Endothelial cell of umbilical vein (primary cell): ENCODE measurements at regions not wholly inside any gene's neighbourhood (a gene's known extent, or its start where the extent isn't known, plus 50 kb on each side); places are given as distances from the start of the nearest gene placed in this dataset.
A peak's percentile ranks its signal among the peaks of the same experiment; 100 is the strongest.

Source experiments
- BruUV-seq: library from RNA; stranded (reverse); fragments of 400-500 nt; replicated peaks from 2 replicates; lab custom pipeline; 2021; lab: Mats Ljungman, UMichigan
- CTCF ChIA-PET: fragments of 300-600, 350-600 bp; sonication (Branson Sonifier 250); formaldehyde crosslinking; loops from one replicate; lab custom pipeline; 2021; ENCODE audit warnings: antibody characterized with exemption, inconsistent platforms; lab: Charles Lee
- POLR2A ChIA-PET: fragments of 300-600, 350-600 bp; sonication (Branson Sonifier 250); formaldehyde crosslinking; loops from one replicate; lab custom pipeline; 2021; ENCODE audit warnings: antibody characterized with exemption, inconsistent platforms; lab: Charles Lee
- DNase-seq: peaks from one replicate; pipeline ENCODE4 v3.0.0-alpha.2; 2011; ENCODE audit warnings: low read depth, low spot score
- FAIRE-seq: peaks from 2 replicates; lab custom pipeline; 2011; peaks lifted over from hg19 to GRCh38; lab: Jason Lieb, UNC
- H2AFZ ChIP-seq: 2 replicates; pipeline ENCODE4 v1.6.0; 2012; ENCODE audit warnings: low read depth, low read length, control low read depth, inconsistent platforms
- H3K27ac ChIP-seq: 2 replicates; pipeline ENCODE4 v1.5.1; 2011; ENCODE audit warnings: low read depth, mild to moderate bottlenecking, control low read depth, low read length, moderate library complexity; ENCODE audit not compliant: insufficient read depth
- H3K27me3 ChIP-seq, 2 experiments: 2 replicates each; pipeline versions ENCODE4 v1.6.0 to v1.6.1; 2011; ENCODE audit warnings: low read length in 2 of 2, mixed read lengths in 1 of 2; ENCODE audit not compliant: control insufficient read depth in 2 of 2, insufficient read depth in 2 of 2
- H3K36me3 ChIP-seq, 2 experiments: 2 replicates in 1 of 2; 3 replicates in 1 of 2; pipeline ENCODE4 v1.5.1; 2011; ENCODE audit warnings: low read length in 2 of 2, mild to moderate bottlenecking in 1 of 2, moderate library complexity in 1 of 2; ENCODE audit not compliant: control insufficient read depth in 2 of 2, insufficient read depth in 2 of 2; ENCODE audit errors: extremely low read depth in 1 of 2
- H3K4me1 ChIP-seq: 3 replicates; pipeline ENCODE4 v1.5.1; 2011; ENCODE audit warnings: mild to moderate bottlenecking, low read length; ENCODE audit not compliant: control insufficient read depth, insufficient read depth; ENCODE audit errors: extremely low read depth
- H3K4me2 ChIP-seq: 2 replicates; pipeline ENCODE4 v1.6.1; 2011; ENCODE audit warnings: low read length, control low read depth, mixed read lengths; ENCODE audit not compliant: insufficient read depth
- H3K4me3 ChIP-seq, 3 experiments: fragments of 200-600 bp in 1 of 3; sonication (generic), shearing (Covaris generic) in 1 of 3; replicated peaks in 1 of 3; 2 replicates each; pipeline ENCODE4 v1.5.1; 2011 to 2016; ENCODE audit warnings: control low read depth in 3 of 3, low read length in 3 of 3, mild to moderate bottlenecking in 2 of 3, inconsistent platforms in 1 of 3, low read depth in 1 of 3, moderate library complexity in 1 of 3; ENCODE audit not compliant: insufficient read depth in 1 of 3
- H3K79me2 ChIP-seq: 2 replicates; pipeline ENCODE4 v1.6.0; 2012; ENCODE audit warnings: low read length, inconsistent platforms; ENCODE audit not compliant: control insufficient read depth, insufficient read depth
- H3K9ac ChIP-seq: replicated peaks from 2 replicates; pipeline ENCODE3; 2011; ENCODE audit warnings: low read length, control low read depth; ENCODE audit not compliant: insufficient read depth; ENCODE audit errors: extremely low read depth
- H3K9me1 ChIP-seq: replicated peaks from 3 replicates; pipeline ENCODE4 v1.6.0; 2011; ENCODE audit warnings: mild to moderate bottlenecking, low read length; ENCODE audit not compliant: control insufficient read depth, insufficient read depth; ENCODE audit errors: extremely low read depth
- H3K9me3 ChIP-seq: replicated peaks from 2 replicates; pipeline ENCODE4 v1.5.1; 2012; ENCODE audit warnings: low read length, inconsistent platforms; ENCODE audit not compliant: control insufficient read depth, insufficient read depth
- H4K20me1 ChIP-seq: replicated peaks from 2 replicates; pipeline ENCODE3; 2011; ENCODE audit warnings: mild to moderate bottlenecking, low read length; ENCODE audit not compliant: control insufficient read depth, insufficient read depth; ENCODE audit errors: extremely low read depth
- CTCF ChIP-seq, 2 donors: IDR thresholded peaks; 1 replicate in 1 of 2; 2 replicates in 1 of 2; pipeline ENCODE4 v1.5.1; 2011; ENCODE audit warnings: low read length in 2 of 2, mild to moderate bottlenecking in 2 of 2, moderate library complexity in 2 of 2, control low read depth in 1 of 2, inconsistent platforms in 1 of 2, low read depth in 1 of 2; ENCODE audit not compliant: insufficient read depth in 1 of 2; ENCODE audit errors: extremely low read depth in 1 of 2
- FOS ChIP-seq: IDR thresholded peaks from 2 replicates; pipeline ENCODE4 v1.6.1; 2011; ENCODE audit warnings: mild to moderate bottlenecking, low read length, moderate library complexity, borderline replicate concordance; ENCODE audit not compliant: insufficient read depth
- GATA2 ChIP-seq: IDR thresholded peaks from 2 replicates; pipeline ENCODE4 v1.7.0; 2011; ENCODE audit warnings: low read depth, mild to moderate bottlenecking, moderate library complexity, mixed read lengths, low read length; ENCODE audit not compliant: insufficient read length, insufficient read depth
- POLR2A ChIP-seq: IDR thresholded peaks from 2 replicates; pipeline ENCODE4 v1.6.1; 2012; ENCODE audit warnings: low read depth, mild to moderate bottlenecking, control low read depth, low read length
- dilution Hi-C: fragments of 300-500 bp; cut with MboI; formaldehyde crosslinking; loops from one replicate; pipeline ENCODE4 v1.15.0; 2019; ENCODE audit warnings: low sequenced_read_pairs; ENCODE audit not compliant: extremely low pct_ligation_motif_present
- intact Hi-C: fragments of 100-400 bp; cut with micrococcal nuclease; formaldehyde crosslinking; loops from one replicate; pipeline ENCODE4 v1.10.0; 2022

- ChIA-PET POLR2A (no interaction called here), CTCF (interaction anchor here (0.8 to 3.1 kb wide), 11 partner anchors 11 to 626 kb away, joined by 3 to 14 read pairs (median 5); no protein-coding TSS in a partner anchor)
- no peaks in the 10 kb centered on the region for H3K36me3 ChIP-seq
- no peaks in the 10 kb centered on the region for H3K9me1 ChIP-seq
- H3K4me2 ChIP-seq = no peak overlapping the region
- H3K9me3 ChIP-seq = no peaks in the 10 kb centered on the region
- H3K27ac ChIP-seq = no peak overlapping the region
- no peak overlapping the region for H2AFZ ChIP-seq
- H3K79me2 ChIP-seq = no peaks in the 10 kb centered on the region
- dilution Hi-C loops = no loop called here
- peaks cover 9% of the 10 kb centered on the region for H3K4me1 ChIP-seq
- FAIRE-seq = no peak
- H3K9ac ChIP-seq = no peak overlapping the region
- no TSS peak for BruUV-seq
- intact Hi-C loops = no loop called here
- H3K4me3 ChIP-seq = no peak overlapping the region
- no peaks in the 10 kb centered on the region for H3K27me3 ChIP-seq
- DNase-seq = no peak
- no peaks in the 10 kb centered on the region for H4K20me1 ChIP-seq
- TF ChIP-seq CTCF (IDR thresholded peaks at IDR 0.05; ENCODE audit: extremely low read depth in 1 of 2, insufficient read depth in 1 of 2, low read depth in 1 of 2, low read length in 2 of 2) (peak in 1 of 2 donors; percentile 35), GATA2 (no peak), FOS (no peak), POLR2A (no peak)
Measured at GRCh38 chr16:87190288-87191230, 126.6 kb downstream of the C16orf95 start.
